ENCODE measurements at regions not wholly inside any gene's neighbourhood (a gene's known extent, or its start where the extent isn't known, plus 50 kb on each side); places are given as distances from the start of the nearest gene placed in this dataset.

GRCh38 chr1:24983006-24983680 lies 53.1 kb upstream of the RUNX3 start:
- no peak for TF ChIP-seq POLR2A (IDR thresholded peaks at IDR 0.05; ENCODE audit: extremely low read depth, insufficient read length)
- TF ChIP-seq, protein P1, sequence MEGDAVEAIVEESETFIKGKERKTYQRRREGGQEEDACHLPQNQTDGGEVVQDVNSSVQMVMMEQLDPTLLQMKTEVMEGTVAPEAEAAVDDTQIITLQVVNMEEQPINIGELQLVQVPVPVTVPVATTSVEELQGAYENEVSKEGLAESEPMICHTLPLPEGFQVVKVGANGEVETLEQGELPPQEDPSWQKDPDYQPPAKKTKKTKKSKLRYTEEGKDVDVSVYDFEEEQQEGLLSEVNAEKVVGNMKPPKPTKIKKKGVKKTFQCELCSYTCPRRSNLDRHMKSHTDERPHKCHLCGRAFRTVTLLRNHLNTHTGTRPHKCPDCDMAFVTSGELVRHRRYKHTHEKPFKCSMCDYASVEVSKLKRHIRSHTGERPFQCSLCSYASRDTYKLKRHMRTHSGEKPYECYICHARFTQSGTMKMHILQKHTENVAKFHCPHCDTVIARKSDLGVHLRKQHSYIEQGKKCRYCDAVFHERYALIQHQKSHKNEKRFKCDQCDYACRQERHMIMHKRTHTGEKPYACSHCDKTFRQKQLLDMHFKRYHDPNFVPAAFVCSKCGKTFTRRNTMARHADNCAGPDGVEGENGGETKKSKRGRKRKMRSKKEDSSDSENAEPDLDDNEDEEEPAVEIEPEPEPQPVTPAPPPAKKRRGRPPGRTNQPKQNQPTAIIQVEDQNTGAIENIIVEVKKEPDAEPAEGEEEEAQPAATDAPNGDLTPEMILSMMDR (IDR thresholded peaks at IDR 0.05; ENCODE audit: low read depth, low read length): no peak

All from NB4 (cell line).